ENCODE measurements at regions not wholly inside any gene's neighbourhood (a gene's known extent, or its start where the extent isn't known, plus 50 kb on each side); places are given as distances from the start of the nearest gene placed in this dataset.

- DNase-seq = no peak
Observed at GRCh38 chr3:113142476-113142875, 68.9 kb upstream of the BOC start.

DNA sequence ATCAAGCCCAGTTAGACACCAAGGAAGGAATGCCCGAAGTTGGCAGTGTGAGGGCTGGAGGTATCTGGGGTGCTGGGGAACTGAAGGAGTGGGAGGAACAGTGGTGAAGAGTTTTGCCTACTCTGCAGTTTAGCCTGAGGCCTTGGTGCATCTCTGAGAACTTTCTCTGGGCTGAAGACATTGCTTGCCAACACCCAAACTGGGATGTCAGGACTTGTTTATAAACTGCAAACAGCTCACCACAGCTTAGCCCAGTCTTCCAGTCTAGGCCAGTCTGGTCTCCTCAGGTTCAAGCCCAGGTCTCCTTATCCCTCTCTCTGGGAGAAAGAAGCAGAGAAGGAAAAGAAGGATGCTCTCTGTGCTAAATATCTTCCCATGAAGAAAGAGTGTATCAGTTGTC is 68.0 kb upstream of the BOC start:
- no peak for DNase-seq

GRCh38 chr3:113147681-113148261 is 63.6 kb upstream of the BOC start:
- DNase-seq = no peak

GRCh38 chr3:113148284-113148683 is 63.1 kb upstream of the BOC start:
- no peak for DNase-seq

- DNase-seq = no peak
Observed at GRCh38 chr3:113150250-113150649, 61.1 kb upstream of the BOC start.

DNA sequence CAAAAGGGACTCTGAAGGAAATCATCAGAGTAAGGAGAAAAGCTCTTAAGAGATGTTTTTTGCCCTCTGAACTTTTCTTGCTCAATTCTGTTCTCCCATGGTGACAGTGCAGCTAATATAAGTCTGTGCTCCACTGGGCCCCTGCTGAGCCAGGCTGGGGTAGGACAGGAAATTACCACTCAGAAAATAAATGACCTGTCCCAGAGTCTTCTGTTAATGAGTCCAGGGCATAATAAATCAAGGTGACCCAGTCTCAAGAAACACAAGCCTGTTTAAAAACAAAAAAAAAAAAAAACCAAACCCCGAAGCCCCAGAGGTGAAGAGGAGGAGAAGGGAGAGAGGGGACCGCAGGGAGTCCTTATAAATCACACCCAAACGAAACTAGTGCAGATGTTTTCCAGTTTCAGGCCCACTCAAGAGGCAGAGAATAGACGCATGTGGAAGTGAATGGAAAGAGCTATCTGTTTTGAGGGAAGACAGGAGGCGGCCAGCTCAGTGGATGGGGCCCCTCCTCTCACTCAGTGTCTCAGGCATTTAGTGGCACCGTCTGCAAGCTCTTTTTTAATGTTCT is 59.8 kb upstream of the BOC start:
- no peak for DNase-seq

DNA sequence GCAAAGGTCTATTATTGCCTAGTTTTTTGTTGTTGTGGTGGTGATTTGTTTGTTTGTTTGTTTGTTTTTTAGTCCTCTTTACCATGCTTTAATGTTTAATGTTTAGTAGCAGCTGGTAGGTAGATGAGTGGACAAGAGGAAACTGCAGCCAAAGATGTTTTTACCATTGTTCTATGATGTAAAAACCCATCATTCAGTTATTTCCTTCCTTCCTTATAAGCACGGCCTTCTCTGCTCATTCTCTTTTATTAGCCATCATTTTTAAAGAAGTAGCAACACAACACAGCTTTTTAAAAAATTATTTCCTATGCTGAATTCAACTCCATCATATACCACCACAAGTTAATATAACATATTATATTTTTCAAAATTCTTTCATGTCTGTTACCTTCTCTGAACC is 58.5 kb upstream of the BOC start:
- no peak for DNase-seq

- no peak for DNase-seq
Observed at GRCh38 chr3:113153499-113154107, 57.8 kb upstream of the BOC start.

DNA sequence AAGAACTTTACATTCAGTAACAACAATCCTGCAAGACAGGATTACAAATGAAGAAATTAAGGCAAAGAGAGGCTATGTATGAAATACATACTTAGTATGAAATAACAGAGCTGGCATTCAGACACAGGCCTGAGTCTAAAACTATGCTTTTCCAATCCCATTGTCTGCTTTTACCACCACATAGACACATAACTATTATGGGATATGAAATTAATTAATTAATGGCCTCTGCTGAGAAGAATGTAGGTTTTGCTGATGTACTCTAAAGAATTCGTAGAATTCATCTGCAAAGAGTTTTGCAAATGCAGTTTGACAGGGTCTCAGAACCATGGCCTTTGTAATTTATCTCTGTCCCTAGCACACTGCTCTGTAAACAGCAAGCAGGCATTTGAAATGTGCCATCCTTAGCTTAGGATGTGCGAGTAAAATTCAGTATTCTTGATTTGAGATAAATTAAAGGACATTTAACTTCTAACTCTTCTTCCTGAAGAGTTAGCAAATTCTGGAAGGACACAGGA is 54.5 kb upstream of the BOC start:
- DNase-seq = no peak

- DNase-seq = no peak
Observed at GRCh38 chr3:113157408-113158030, 53.8 kb upstream of the BOC start.

DNA sequence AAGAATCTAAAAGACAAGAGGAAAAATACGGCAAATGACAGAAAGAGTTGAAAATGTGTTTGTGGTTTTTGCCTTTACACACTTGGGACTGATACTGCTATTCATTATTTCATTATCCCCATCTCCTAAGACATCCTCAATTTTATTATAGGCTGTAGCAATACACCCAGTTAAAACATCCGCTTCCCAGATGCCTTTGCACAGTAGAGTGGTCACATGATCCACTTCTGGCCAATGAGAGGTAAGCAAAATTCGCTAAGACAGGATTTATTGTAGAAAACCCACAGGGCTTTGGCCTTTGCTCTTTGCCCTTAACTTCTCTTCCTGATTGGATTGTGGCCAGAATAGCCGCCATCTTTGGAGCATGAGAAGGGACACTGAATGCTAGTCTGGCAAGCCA is 53.2 kb upstream of the BOC start:
- no peak for DNase-seq

Measured in NCI-H524 treated with DMSO at 0.1 percent for 48 hours (cell line).